MCF 10A (cell line): ENCODE measurements at regions not wholly inside any gene's neighbourhood (a gene's known extent, or its start where the extent isn't known, plus 50 kb on each side); places are given as distances from the start of the nearest gene placed in this dataset.
"Not testable (repeated sequence)": the region's sequence is repeated elsewhere in the genome, so short reads cannot be mapped to it uniquely, and the experiment has no call there.

ENCODE experiments used
- BruUV-seq: library from RNA; stranded (reverse); fragments of 400-500 nt; replicated peaks from 2 replicates; lab custom pipeline; 2021; lab: Mats Ljungman, UMichigan
- CTCF ChIA-PET: fragments of 300-600 bp; sonication (Branson Sonifier 250); formaldehyde crosslinking; extraction: SDS; loops from one replicate; lab custom pipeline; 2021; ENCODE audit warnings: antibody characterized with exemption, inconsistent platforms; lab: Yijun Ruan, JAX
- POLR2A ChIA-PET: fragments of 300-600, 350-650 bp; sonication (Branson Sonifier 250); formaldehyde crosslinking; extraction: SDS; loops from one replicate; lab custom pipeline; 2020; ENCODE audit warnings: antibody characterized with exemption, inconsistent platforms; lab: Yijun Ruan, JAX
- DNase-seq: peaks from one replicate; pipeline ENCODE4 v3.0.0-alpha.2; 2018; ENCODE audit not compliant: unreplicated experiment
- H3K27ac Mint-ChIP-seq: one replicate; pipeline ENCODE4 v1.8.0; 2022; ENCODE audit warnings: mild to moderate bottlenecking, low read depth, mixed read lengths; ENCODE audit not compliant: unreplicated experiment
- H3K27me3 Mint-ChIP-seq: one replicate; pipeline ENCODE4 v1.8.0; 2022; ENCODE audit warnings: mixed read lengths; ENCODE audit not compliant: insufficient read depth, unreplicated experiment
- H3K36me3 Mint-ChIP-seq: one replicate; pipeline ENCODE4 v1.8.0; 2022; ENCODE audit warnings: mild to moderate bottlenecking, moderate library complexity, mixed read lengths; ENCODE audit not compliant: insufficient read depth, unreplicated experiment
- H3K4me1 Mint-ChIP-seq: one replicate; pipeline ENCODE4 v1.8.0; 2022; ENCODE audit warnings: mixed read lengths; ENCODE audit not compliant: insufficient read depth, unreplicated experiment
- H3K4me3 Mint-ChIP-seq: one replicate; pipeline ENCODE4 v1.8.0; 2022; ENCODE audit warnings: mild to moderate bottlenecking, moderate library complexity, mixed read lengths; ENCODE audit not compliant: unreplicated experiment
- H3K9me3 Mint-ChIP-seq: one replicate; pipeline ENCODE4 v1.8.0; 2022; ENCODE audit warnings: mixed read lengths; ENCODE audit not compliant: unreplicated experiment
- CTCF ChIP-seq: fragments of 200-600 bp; IDR thresholded peaks from one replicate; pipeline ENCODE4 v1.8.0; 2022; ENCODE audit warnings: antibody characterized with exemption, mild to moderate bottlenecking; ENCODE audit not compliant: unreplicated experiment
- intact Hi-C: fragments of 100-400 bp; cut with micrococcal nuclease; formaldehyde crosslinking; loops from 2 replicates; pipeline ENCODE4 v1.14.1; 2022

GRCh38 chrX:129361576-129361975, 161.7 kb downstream of the SMARCA1 start:
- intact Hi-C loops: loop anchor here (2.0 to 5.0 kb wide), 2 partner anchors 44 to 1255 kb away; no protein-coding TSS in a partner anchor
- Mint-ChIP-seq H3K4me1 (no peaks in the 10 kb centered on the region), H3K36me3 (no peaks in the 10 kb centered on the region), H3K9me3 (no peaks in the 10 kb centered on the region), H3K4me3 (no peak overlapping the region), H3K27me3 (no peaks in the 10 kb centered on the region), H3K27ac (no peak overlapping the region)
- POLR2A ChIA-PET: no interaction called here
- no TSS peak for BruUV-seq
- CTCF ChIA-PET: interaction anchor here (0.7 to 3.3 kb wide), 5 partner anchors 11 to 48 kb away, joined by 3 to 27 read pairs (median 3); no protein-coding TSS in a partner anchor
- TF ChIP-seq CTCF: no peak
- no peak for DNase-seq

GRCh38 chrX:129360175-129360574, 163.1 kb downstream of the SMARCA1 start:
- BruUV-seq: no TSS peak
- H3K9me3 Mint-ChIP-seq: peaks cover 7% of the 10 kb centered on the region
- H3K4me1 Mint-ChIP-seq: no peaks in the 10 kb centered on the region
- DNase-seq: peak; percentile 62
- no peaks in the 10 kb centered on the region for H3K36me3 Mint-ChIP-seq
- no peaks in the 10 kb centered on the region for H3K27me3 Mint-ChIP-seq
- H3K27ac Mint-ChIP-seq: no peak overlapping the region
- H3K4me3 Mint-ChIP-seq: no peak overlapping the region
- TF ChIP-seq CTCF: peak; percentile 47
- ChIA-PET POLR2A (no interaction called here), CTCF (interaction anchor here (0.6 to 3.3 kb wide), 4 partner anchors 11 to 17 kb away, joined by 3 to 27 read pairs (median 4); no protein-coding TSS in a partner anchor)
- intact Hi-C loops: loop anchor here (2.0 to 5.0 kb wide), 2 partner anchors 43 to 1253 kb away; no protein-coding TSS in a partner anchor

- Mint-ChIP-seq H3K9me3 (peaks cover 7% of the 10 kb centered on the region), H3K4me3 (no peak overlapping the region), H3K4me1 (no peaks in the 10 kb centered on the region), H3K27ac (no peak overlapping the region), H3K27me3 (no peaks in the 10 kb centered on the region), H3K36me3 (peaks cover 4% of the 10 kb centered on the region)
- no TSS peak for BruUV-seq
- ChIA-PET POLR2A (no interaction called here), CTCF (no interaction called here)
- TF ChIP-seq CTCF: no peak
- intact Hi-C loops: no loop called here
- peak; percentile 11 for DNase-seq
Observed at GRCh38 chrX:129359269-129359668, 164.0 kb downstream of the SMARCA1 start.

- H3K4me1 Mint-ChIP-seq, POLR2A ChIA-PET, DNase-seq, H3K27me3 Mint-ChIP-seq, BruUV-seq, H3K36me3 Mint-ChIP-seq, intact Hi-C loops, CTCF ChIA-PET, H3K27ac Mint-ChIP-seq, H3K4me3 Mint-ChIP-seq: not testable (repeated sequence)
- peaks cover 14% of the 10 kb centered on the region for H3K9me3 Mint-ChIP-seq
Observed at GRCh38 chrX:129357428-129357827, 165.9 kb downstream of the SMARCA1 start.
